HepG2 (cell line): ENCODE measurements at regions not wholly inside any gene's neighbourhood (a gene's known extent, or its start where the extent isn't known, plus 50 kb on each side); places are given as distances from the start of the nearest gene placed in this dataset.

ENCODE experiments used
- CENPX ChIP-seq: sonication (generic); formaldehyde crosslinking; IDR thresholded peaks from 2 replicates; pipeline ENCODE4 v1.9.0; 2021; ENCODE audit warnings: mild to moderate bottlenecking, missing genetic modification reagents, moderate library complexity
- PAX8 ChIP-seq: sonication (generic); formaldehyde crosslinking; IDR thresholded peaks from 2 replicates; pipeline ENCODE4 v1.8.0; 2022; ENCODE audit warnings: mild to moderate bottlenecking, missing genetic modification reagents, borderline replicate concordance
- ZNF530 ChIP-seq: sonication (generic); formaldehyde crosslinking; IDR thresholded peaks from 2 replicates; pipeline ENCODE4 v1.5.0; 2020; ENCODE audit warnings: low read depth, mild to moderate bottlenecking, missing genetic modification reagents

DNA sequence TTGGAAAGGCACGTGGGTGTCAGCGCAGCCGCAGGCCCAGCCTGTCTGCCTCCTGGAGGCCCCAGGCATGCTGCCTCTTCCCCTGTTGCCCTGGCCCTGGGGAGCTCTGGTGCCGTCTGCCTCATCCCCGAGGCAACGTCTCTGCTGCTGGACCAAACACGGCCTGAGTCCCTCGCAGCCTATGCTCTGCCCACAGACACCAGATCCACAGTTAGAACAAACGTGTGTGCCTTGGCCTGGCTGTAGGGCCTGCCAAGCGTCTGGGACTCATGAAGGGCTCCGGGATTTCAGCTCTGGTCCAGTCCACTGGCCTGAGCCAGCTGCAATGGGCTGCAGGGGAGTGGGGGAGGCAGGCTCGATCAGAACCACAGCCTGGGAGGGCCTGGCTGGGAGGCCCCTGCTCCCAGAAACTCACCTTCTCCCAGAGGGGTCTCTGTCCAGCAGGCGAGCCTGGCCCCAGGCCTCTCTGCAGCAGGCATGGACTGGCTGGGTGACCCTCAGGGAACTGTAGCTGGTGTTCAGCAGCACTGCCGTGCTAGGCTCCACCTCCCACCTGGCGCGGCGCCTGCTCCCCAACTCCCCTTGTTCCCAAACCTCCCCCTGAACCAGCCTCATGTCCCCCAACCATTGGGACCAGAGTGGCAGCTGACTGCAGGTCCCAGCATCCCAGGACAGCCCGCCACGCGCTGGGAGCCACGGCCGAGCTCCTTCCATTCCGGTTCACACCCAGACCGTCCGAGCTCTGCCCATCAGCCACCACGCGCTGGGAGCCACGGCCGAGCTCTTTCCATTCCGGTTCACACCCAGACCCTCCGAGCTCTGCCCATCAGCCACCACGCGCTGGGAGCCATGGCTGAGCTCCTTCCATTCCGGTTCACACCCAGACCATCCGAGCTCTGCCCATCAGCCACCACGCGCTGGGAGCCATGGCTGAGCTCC lies 197.0 kb downstream of the DLL1 start:
- TF ChIP-seq PAX8 (no peak), ZNF530 (CRISPR knock-in tag) (no peak), CENPX (CRISPR knock-in tag) (no peak)
